ENCODE measurements at regions not wholly inside any gene's neighbourhood (a gene's known extent, or its start where the extent isn't known, plus 50 kb on each side); places are given as distances from the start of the nearest gene placed in this dataset.

- Histone ChIP-seq H4K20me1 (ENCODE audit: insufficient read depth) (no peaks in the 10 kb centered on the region), H3K27ac (ENCODE audit: low read depth, low read length) (no peak overlapping the region), H3K4me2 (ENCODE audit: low read length) (no peak overlapping the region), H3K36me3 (ENCODE audit: control insufficient read depth in 1 of 2, insufficient read depth in 2 of 2, low read length in 2 of 2) (no peaks in the 10 kb centered on the region), H2AFZ (ENCODE audit: low read depth, low read length, poor library complexity, severe bottlenecking) (peak overlapping the region; percentile 34), H3K9me2 (ENCODE audit: insufficient read depth) (no peaks in the 10 kb centered on the region), H3K9ac (ENCODE audit: low read length) (no peak overlapping the region), H3K79me2 (ENCODE audit: insufficient read depth, low read length) (no peaks in the 10 kb centered on the region), H3K27me3 (ENCODE audit: insufficient read depth, low read length) (no peaks in the 10 kb centered on the region), H3K9me3 (ENCODE audit: control insufficient read depth in 1 of 2, insufficient read depth in 1 of 2, low read depth in 1 of 2, low read length in 2 of 2) (no peaks in the 10 kb centered on the region), H3K4me3 (replicated peaks in 1 of 2; ENCODE audit: low read depth in 1 of 2, low read length in 2 of 2) (no peak overlapping the region), H3K4me1 (ENCODE audit: control insufficient read depth in 1 of 2, insufficient read depth in 2 of 2, low read length in 2 of 2) (0 out of 4 replicates have a peak, but pooled peaks cover 0 to 6% of the 10 kb centered on the region in 2 experiments)
- TF ChIP-seq ATF3 (IDR thresholded peaks at IDR 0.05), result no peak
- TF ChIP-seq CEBPB (IDR thresholded peaks at IDR 0.05; ENCODE audit: low read depth), result no peak
- TF ChIP-seq TCF7L2 (IDR thresholded peaks at IDR 0.05; ENCODE audit: borderline replicate concordance, extremely low read depth, insufficient read depth, insufficient read length), result no peak
- TF ChIP-seq SRF (IDR thresholded peaks at IDR 0.05; ENCODE audit: low read depth), result no peak
- TF ChIP-seq JUND (IDR thresholded peaks at IDR 0.05), result 0 out of 2 replicates have a peak, but pooled peaks have one; percentile 25
- peak; percentile 56 for TF ChIP-seq RAD21 (IDR thresholded peaks at IDR 0.05; ENCODE audit: low read depth)
- 0 out of 2 replicates have a peak, but pooled peaks have one; percentile 27 for TF ChIP-seq FOSL1 (IDR thresholded peaks at IDR 0.05; ENCODE audit: low read depth)
- TF ChIP-seq EZH2phosphoT487 (IDR thresholded peaks at IDR 0.05; ENCODE audit: borderline replicate concordance), result no peak
- TF ChIP-seq, protein P1, sequence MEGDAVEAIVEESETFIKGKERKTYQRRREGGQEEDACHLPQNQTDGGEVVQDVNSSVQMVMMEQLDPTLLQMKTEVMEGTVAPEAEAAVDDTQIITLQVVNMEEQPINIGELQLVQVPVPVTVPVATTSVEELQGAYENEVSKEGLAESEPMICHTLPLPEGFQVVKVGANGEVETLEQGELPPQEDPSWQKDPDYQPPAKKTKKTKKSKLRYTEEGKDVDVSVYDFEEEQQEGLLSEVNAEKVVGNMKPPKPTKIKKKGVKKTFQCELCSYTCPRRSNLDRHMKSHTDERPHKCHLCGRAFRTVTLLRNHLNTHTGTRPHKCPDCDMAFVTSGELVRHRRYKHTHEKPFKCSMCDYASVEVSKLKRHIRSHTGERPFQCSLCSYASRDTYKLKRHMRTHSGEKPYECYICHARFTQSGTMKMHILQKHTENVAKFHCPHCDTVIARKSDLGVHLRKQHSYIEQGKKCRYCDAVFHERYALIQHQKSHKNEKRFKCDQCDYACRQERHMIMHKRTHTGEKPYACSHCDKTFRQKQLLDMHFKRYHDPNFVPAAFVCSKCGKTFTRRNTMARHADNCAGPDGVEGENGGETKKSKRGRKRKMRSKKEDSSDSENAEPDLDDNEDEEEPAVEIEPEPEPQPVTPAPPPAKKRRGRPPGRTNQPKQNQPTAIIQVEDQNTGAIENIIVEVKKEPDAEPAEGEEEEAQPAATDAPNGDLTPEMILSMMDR (IDR thresholded peaks at IDR 0.05 in 2 of 3, conservative IDR thresholded peaks at IDR 0.05 in 1 of 3; ENCODE audit: borderline replicate concordance in 1 of 3, insufficient read depth in 1 of 3, low read depth in 2 of 3, low read length in 2 of 3), result 0 out of 6 replicates have a peak, but pooled peaks have one; percentile 6 to 10 (median 9)
- TF ChIP-seq EGR1 (IDR thresholded peaks at IDR 0.05; ENCODE audit: low read depth), result no peak
- no peak for TF ChIP-seq REST (IDR thresholded peaks at IDR 0.05; ENCODE audit: low read depth)
- ChIA-PET CTCF (interaction anchor here (1.2 to 1.6 kb wide), 2 partner anchors 9 to 237 kb away, joined by 4 to 12 read pairs; no protein-coding TSS in a partner anchor), RAD21 (ENCODE audit: low non-redundant PET in 1 of 2, low total read pairs in 2 of 2, uncharacterized antibody in 2 of 2, unreplicated experiment in 2 of 2) (interaction anchor here (0.6 to 0.8 kb wide), 2 partner anchors 210 to 237 kb away, joined by 3 read pairs; no protein-coding TSS in a partner anchor), POLR2A (no interaction called here)
- DNase-seq (ENCODE audit: low read depth, low spot score), result peak; percentile 24
- intact Hi-C loops (cut with micrococcal nuclease), result loop anchor here (5.0 kb wide), 1 partner anchor 235 kb away; no protein-coding TSS in a partner anchor
- peak; percentile 76 for ATAC-seq
- BruUV-seq (replicated peaks), result no TSS peak
Observed at GRCh38 chr12:60257063-60257462, 661.2 kb downstream of the SLC16A7 start.
